ENCODE measurements at regions not wholly inside any gene's neighbourhood (a gene's known extent, or its start where the extent isn't known, plus 50 kb on each side); places are given as distances from the start of the nearest gene placed in this dataset.

GRCh38 chr1:185556561-185556960, 177.6 kb upstream of the HMCN1 start:
- Histone ChIP-seq H4K20me1 (replicated peaks; ENCODE audit: control insufficient read depth, extremely low read depth, insufficient read depth, low read length) (no peaks in the 10 kb centered on the region), H3K4me2 (ENCODE audit: insufficient read depth, low read length) (no peak overlapping the region), H3K9me1 (replicated peaks; ENCODE audit: control insufficient read depth, extremely low read depth, insufficient read depth, low read length) (no peaks in the 10 kb centered on the region), H3K9me3 (replicated peaks; ENCODE audit: control insufficient read depth, insufficient read depth, low read length) (no peaks in the 10 kb centered on the region), H3K4me3 (replicated peaks in 1 of 3; ENCODE audit: insufficient read depth in 1 of 3, low read depth in 1 of 3, low read length in 3 of 3) (no peak overlapping the region), H2AFZ (ENCODE audit: low read depth, low read length) (no peak overlapping the region), H3K9ac (replicated peaks; ENCODE audit: extremely low read depth, insufficient read depth, low read length) (no peak overlapping the region), H3K4me1 (ENCODE audit: control insufficient read depth, extremely low read depth, insufficient read depth, low read length) (no peaks in the 10 kb centered on the region), H3K27me3 (ENCODE audit: control insufficient read depth in 2 of 2, insufficient read depth in 2 of 2, low read length in 2 of 2) (no peaks in the 10 kb centered on the region), H3K27ac (ENCODE audit: insufficient read depth, low read depth, low read length) (no peak overlapping the region), H3K36me3 (ENCODE audit: control insufficient read depth in 2 of 2, extremely low read depth in 1 of 2, insufficient read depth in 2 of 2, low read length in 2 of 2) (no peaks in the 10 kb centered on the region), H3K79me2 (ENCODE audit: control insufficient read depth, insufficient read depth, low read length) (no peaks in the 10 kb centered on the region)
- no TSS peak for BruUV-seq (replicated peaks)
- no peak for FAIRE-seq
- dilution Hi-C loops (cut with MboI; ENCODE audit: extremely low pct_ligation_motif_present, low sequenced_read_pairs) (no loop called here), intact Hi-C loops (cut with micrococcal nuclease) (no loop called here)
- ChIA-PET POLR2A (no interaction called here), CTCF (interaction anchor here (0.9 kb wide), 1 partner anchor 11 kb away, joined by 3 read pairs; no protein-coding TSS in a partner anchor)
- DNase-seq (ENCODE audit: low read depth, low spot score): no peak
- TF ChIP-seq MAX (IDR thresholded peaks at IDR 0.05; ENCODE audit: insufficient read depth, insufficient read length): no peak
- no peak for TF ChIP-seq CTCF (IDR thresholded peaks at IDR 0.05; ENCODE audit: extremely low read depth in 1 of 2, insufficient read depth in 1 of 2, low read depth in 1 of 2, low read length in 2 of 2)
- no peak for TF ChIP-seq JUN (IDR thresholded peaks at IDR 0.05; ENCODE audit: borderline replicate concordance, insufficient read depth, insufficient read length, low read depth)
- TF ChIP-seq EZH2 (IDR thresholded peaks at IDR 0.05; ENCODE audit: borderline replicate concordance, low read depth, low read length, severe bottlenecking): no peak
- TF ChIP-seq MYC (IDR thresholded peaks at IDR 0.05; ENCODE audit: low read depth, low read length): no peak
- no peak for TF ChIP-seq POLR2A (IDR thresholded peaks at IDR 0.05; ENCODE audit: low read depth, low read length)
- TF ChIP-seq POLR2AphosphoS5 (IDR thresholded peaks at IDR 0.05; ENCODE audit: insufficient read depth, low read depth, low read length): no peak
- no peak for TF ChIP-seq FOS (IDR thresholded peaks at IDR 0.05; ENCODE audit: borderline replicate concordance, insufficient read depth, low read length)
- TF ChIP-seq GATA2 (IDR thresholded peaks at IDR 0.05; ENCODE audit: insufficient read depth, insufficient read length, low read depth, low read length): no peak

Measured in endothelial cell of umbilical vein (primary cell).